ENCODE measurements at regions not wholly inside any gene's neighbourhood (a gene's known extent, or its start where the extent isn't known, plus 50 kb on each side); places are given as distances from the start of the nearest gene placed in this dataset.

- TF ChIP-seq POLR2A (IDR thresholded peaks at IDR 0.05; ENCODE audit: low read depth, low read length) (no peak), CTCF (IDR thresholded peaks at IDR 0.05; ENCODE audit: extremely low read depth in 1 of 2, insufficient read depth in 1 of 2, low read depth in 1 of 2, low read length in 2 of 2) (no peak), EZH2 (IDR thresholded peaks at IDR 0.05; ENCODE audit: borderline replicate concordance, low read depth, low read length, severe bottlenecking) (no peak)
- TF ChIP-seq, protein P1, sequence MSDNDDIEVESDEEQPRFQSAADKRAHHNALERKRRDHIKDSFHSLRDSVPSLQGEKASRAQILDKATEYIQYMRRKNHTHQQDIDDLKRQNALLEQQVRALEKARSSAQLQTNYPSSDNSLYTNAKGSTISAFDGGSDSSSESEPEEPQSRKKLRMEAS (IDR thresholded peaks at IDR 0.05; ENCODE audit: insufficient read depth, insufficient read length), result no peak
Observed at GRCh38 chr15:39092354-39092753, 488.5 kb upstream of the THBS1 start.

Measured in endothelial cell of umbilical vein (primary cell).